ENCODE measurements at regions not wholly inside any gene's neighbourhood (a gene's known extent, or its start where the extent isn't known, plus 50 kb on each side); places are given as distances from the start of the nearest gene placed in this dataset.

- no peak for TF ChIP-seq POLR2AphosphoS5 (IDR thresholded peaks at IDR 0.05)
- no peak for TF ChIP-seq EP300 (IDR thresholded peaks at IDR 0.05)
- TF ChIP-seq, protein P1, sequence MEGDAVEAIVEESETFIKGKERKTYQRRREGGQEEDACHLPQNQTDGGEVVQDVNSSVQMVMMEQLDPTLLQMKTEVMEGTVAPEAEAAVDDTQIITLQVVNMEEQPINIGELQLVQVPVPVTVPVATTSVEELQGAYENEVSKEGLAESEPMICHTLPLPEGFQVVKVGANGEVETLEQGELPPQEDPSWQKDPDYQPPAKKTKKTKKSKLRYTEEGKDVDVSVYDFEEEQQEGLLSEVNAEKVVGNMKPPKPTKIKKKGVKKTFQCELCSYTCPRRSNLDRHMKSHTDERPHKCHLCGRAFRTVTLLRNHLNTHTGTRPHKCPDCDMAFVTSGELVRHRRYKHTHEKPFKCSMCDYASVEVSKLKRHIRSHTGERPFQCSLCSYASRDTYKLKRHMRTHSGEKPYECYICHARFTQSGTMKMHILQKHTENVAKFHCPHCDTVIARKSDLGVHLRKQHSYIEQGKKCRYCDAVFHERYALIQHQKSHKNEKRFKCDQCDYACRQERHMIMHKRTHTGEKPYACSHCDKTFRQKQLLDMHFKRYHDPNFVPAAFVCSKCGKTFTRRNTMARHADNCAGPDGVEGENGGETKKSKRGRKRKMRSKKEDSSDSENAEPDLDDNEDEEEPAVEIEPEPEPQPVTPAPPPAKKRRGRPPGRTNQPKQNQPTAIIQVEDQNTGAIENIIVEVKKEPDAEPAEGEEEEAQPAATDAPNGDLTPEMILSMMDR (IDR thresholded peaks at IDR 0.05), result no peak
- no peak for TF ChIP-seq POLR2A (IDR thresholded peaks at IDR 0.05)
- WGBS, 2 donors, result 47 to 58% methylated on average over 1 of the region's 1 CpG
- DNase-seq (no peak), ATAC-seq (ENCODE audit: low FRiP score in 2 of 2) (no peak)
- Histone ChIP-seq H3K27ac (no peak overlapping the region), H3K36me3 (no peaks in the 10 kb centered on the region), H3K27me3 (no peaks in the 10 kb centered on the region), H3K9me3 (no peaks in the 10 kb centered on the region), H3K4me3 (no peak overlapping the region), H3K4me1 (no peaks in the 10 kb centered on the region)
Observed at GRCh38 chr3:148190441-148190990, 507.2 kb upstream of the AGTR1 start.

DNA sequence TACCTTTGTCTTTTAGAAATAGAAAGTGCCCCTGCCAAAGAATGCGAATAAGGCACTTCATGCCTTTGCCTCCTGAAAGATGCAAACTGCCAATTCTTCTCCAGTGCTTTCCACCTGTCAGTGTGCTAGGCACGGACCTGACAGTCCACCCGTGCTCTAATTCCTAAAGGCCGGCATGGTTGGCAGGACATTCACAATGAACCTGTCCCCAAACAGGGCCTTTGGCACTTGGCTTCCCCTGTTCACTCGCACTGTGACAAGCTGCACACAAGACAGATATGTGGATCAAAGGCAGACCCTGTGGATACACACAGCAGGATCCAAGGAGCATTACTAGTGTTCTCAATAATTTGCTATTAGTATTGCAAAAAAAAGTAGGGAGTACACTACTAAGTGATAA, 505.7 kb upstream of the AGTR1 start:
- WGBS, 2 donors, result 63 to 70% methylated on average over 5 of the region's 5 CpGs

DNA sequence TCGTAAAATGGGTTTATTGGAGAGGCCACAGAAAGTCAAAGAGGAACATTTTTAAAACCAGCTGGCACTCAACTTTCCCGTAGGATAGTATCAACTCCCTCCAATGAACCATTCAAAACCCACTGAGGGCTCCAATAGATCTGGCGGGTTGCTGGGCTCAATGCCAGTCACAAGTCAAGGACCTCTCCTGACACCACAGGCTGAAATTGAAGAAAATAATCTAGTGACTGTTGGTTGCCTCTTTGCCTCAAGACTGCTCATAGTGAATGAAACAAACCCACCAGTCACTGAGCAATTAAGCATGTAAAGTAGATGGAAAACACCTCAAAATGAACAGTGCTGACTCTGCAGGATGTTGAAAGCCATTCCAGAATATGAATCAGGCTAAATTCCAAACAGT, 500.6 kb upstream of the AGTR1 start:
- no peak overlapping the region for H3K4me3 ChIP-seq
- WGBS, 2 donors, result 73 to 77% methylated on average over 3 of the region's 3 CpGs
- H3K27me3 ChIP-seq, result no peaks in the 10 kb centered on the region
- ATAC-seq (ENCODE audit: low FRiP score in 2 of 2) (no peak), DNase-seq (no peak)
- TF ChIP-seq POLR2A (IDR thresholded peaks at IDR 0.05), result no peak
- TF ChIP-seq, protein P1 (IDR thresholded peaks at IDR 0.05), result no peak
- no peak for TF ChIP-seq EP300 (IDR thresholded peaks at IDR 0.05)
- no peak for TF ChIP-seq POLR2AphosphoS5 (IDR thresholded peaks at IDR 0.05)
- H3K9me3 ChIP-seq, result no peaks in the 10 kb centered on the region
- no peaks in the 10 kb centered on the region for H3K4me1 ChIP-seq
- no peak overlapping the region for H3K27ac ChIP-seq
- no peaks in the 10 kb centered on the region for H3K36me3 ChIP-seq

More for the DNA sequence above, 505.7 kb upstream of the AGTR1 start:
- DNase-seq (no peak), ATAC-seq (ENCODE audit: low FRiP score in 2 of 2) (no peak)
- Histone ChIP-seq H3K27ac (no peak overlapping the region), H3K36me3 (no peaks in the 10 kb centered on the region), H3K9me3 (no peaks in the 10 kb centered on the region), H3K27me3 (no peaks in the 10 kb centered on the region), H3K4me3 (no peak overlapping the region), H3K4me1 (no peaks in the 10 kb centered on the region)
- TF ChIP-seq EP300 (IDR thresholded peaks at IDR 0.05) (no peak), POLR2AphosphoS5 (IDR thresholded peaks at IDR 0.05) (no peak), POLR2A (IDR thresholded peaks at IDR 0.05) (no peak)
- TF ChIP-seq, protein P1 (IDR thresholded peaks at IDR 0.05), result no peak

- WGBS, 2 donors, result 27 to 29% methylated on average over 1 of the region's 1 CpG
Observed at GRCh38 chr3:148202386-148202785, 495.3 kb upstream of the AGTR1 start.

More at GRCh38 chr3:148202386-148202785, 495.3 kb upstream of the AGTR1 start:
- TF ChIP-seq EP300 (IDR thresholded peaks at IDR 0.05) (no peak), POLR2AphosphoS5 (IDR thresholded peaks at IDR 0.05) (no peak), POLR2A (IDR thresholded peaks at IDR 0.05) (no peak)
- TF ChIP-seq, protein P1 (IDR thresholded peaks at IDR 0.05), result no peak
- Histone ChIP-seq H3K4me1 (no peaks in the 10 kb centered on the region), H3K9me3 (no peaks in the 10 kb centered on the region), H3K27ac (no peak overlapping the region), H3K27me3 (no peaks in the 10 kb centered on the region), H3K4me3 (no peak overlapping the region), H3K36me3 (no peaks in the 10 kb centered on the region)
- DNase-seq, result no peak
- no peak for ATAC-seq (ENCODE audit: low FRiP score in 2 of 2)
